ENCODE measurements at regions not wholly inside any gene's neighbourhood (a gene's known extent, or its start where the extent isn't known, plus 50 kb on each side); places are given as distances from the start of the nearest gene placed in this dataset.
"Not testable (repeated sequence)": the region's sequence is repeated elsewhere in the genome, so short reads cannot be mapped to it uniquely, and the experiment has no call there.

GRCh38 chr4:128648021-128648420, 161.5 kb upstream of the JADE1 start:
- DNase-seq (ENCODE audit: low read depth) = no peak

- DNase-seq (ENCODE audit: low read depth) = not testable (repeated sequence)
Measured at GRCh38 chr4:128646893-128647292, 162.6 kb upstream of the JADE1 start.

GRCh38 chr4:128644693-128645654, 164.5 kb upstream of the JADE1 start:
- DNase-seq (ENCODE audit: low read depth) = not testable (repeated sequence)

GRCh38 chr4:128644107-128644506, 165.4 kb upstream of the JADE1 start:
- not testable (repeated sequence) for DNase-seq (ENCODE audit: low read depth)

- DNase-seq (ENCODE audit: low read depth) = not testable (repeated sequence)
Measured at GRCh38 chr4:128641566-128641965, 167.9 kb upstream of the JADE1 start.

GRCh38 chr4:128639541-128640270, 169.8 kb upstream of the JADE1 start:
- no peak for DNase-seq (ENCODE audit: low read depth)

- no peak for DNase-seq (ENCODE audit: low read depth)
Measured at GRCh38 chr4:128636906-128637305, 172.6 kb upstream of the JADE1 start.

- DNase-seq (ENCODE audit: low read depth) = no peak
Measured at GRCh38 chr4:128635955-128636560, 173.4 kb upstream of the JADE1 start.

- no peak for DNase-seq (ENCODE audit: low read depth)
Measured at GRCh38 chr4:128635141-128635954, 174.2 kb upstream of the JADE1 start.

- no peak for DNase-seq (ENCODE audit: low read depth)
Measured at GRCh38 chr4:128633067-128633466, 176.4 kb upstream of the JADE1 start.

GRCh38 chr4:128630871-128631270, 178.6 kb upstream of the JADE1 start:
- DNase-seq (ENCODE audit: low read depth) = no peak

GRCh38 chr4:128623508-128624215, 185.8 kb upstream of the JADE1 start:
- no peak for DNase-seq (ENCODE audit: low read depth)

- not testable (repeated sequence) for DNase-seq (ENCODE audit: low read depth)
Measured at GRCh38 chr4:128620279-128620965, 189.1 kb upstream of the JADE1 start.

- no peak for DNase-seq (ENCODE audit: low read depth)
Measured at GRCh38 chr4:128615197-128615596, 194.3 kb upstream of the JADE1 start.

- no peak for DNase-seq (ENCODE audit: low read depth)
Measured at GRCh38 chr4:128608006-128608405, 201.5 kb upstream of the JADE1 start.

- DNase-seq (ENCODE audit: low read depth) = no peak
Measured at GRCh38 chr4:128606173-128606572, 203.3 kb upstream of the JADE1 start.

- DNase-seq (ENCODE audit: low read depth) = no peak
Measured at GRCh38 chr4:128604840-128605239, 204.7 kb upstream of the JADE1 start.

GRCh38 chr4:128604204-128604603, 205.3 kb upstream of the JADE1 start:
- no peak for DNase-seq (ENCODE audit: low read depth)

GRCh38 chr4:128603081-128603480, 206.4 kb upstream of the JADE1 start:
- DNase-seq (ENCODE audit: low read depth) = no peak

GRCh38 chr4:128601991-128602695, 207.4 kb upstream of the JADE1 start:
- DNase-seq (ENCODE audit: low read depth) = no peak
